HCT116 (cell line): ENCODE measurements at regions not wholly inside any gene's neighbourhood (a gene's known extent, or its start where the extent isn't known, plus 50 kb on each side); places are given as distances from the start of the nearest gene placed in this dataset.

Experiments
- ATAC-seq: fragments of 200-7000 bp; cut with Tn5 transposase; 2 replicates; pipeline ENCODE4 v1.9.1; 2020; ENCODE audit warnings: mild to moderate bottlenecking, moderate library complexity
- BruUV-seq: library from RNA; stranded (reverse); fragments of 400-500 nt; replicated peaks from 2 replicates; lab custom pipeline; 2021; lab: Mats Ljungman, UMichigan
- CTCF ChIA-PET: fragments of 300-600 bp; sonication (Branson Sonifier 250); formaldehyde crosslinking; loops from one replicate; lab custom pipeline; 2021; ENCODE audit warnings: antibody characterized with exemption; lab: Charles Lee
- POLR2A ChIA-PET: fragments of 300-600, 350-600 bp; sonication (Branson Sonifier 250); formaldehyde crosslinking; loops from one replicate; lab custom pipeline; 2021; ENCODE audit warnings: antibody characterized with exemption; lab: Charles Lee
- RAD21 ChIA-PET, 2 experiments: fragments of 300-600 bp; sonication (Branson Sonifier 250); formaldehyde crosslinking; loops; one replicate each; lab custom pipeline; 2023; ENCODE audit warnings: low total read pairs in 2 of 2; ENCODE audit not compliant: uncharacterized antibody in 2 of 2, unreplicated experiment in 2 of 2, low non-redundant PET in 1 of 2; lab: Charles Lee
- DNase-seq: peaks from one replicate; pipeline ENCODE4 v3.0.0-alpha.2; 2010; ENCODE audit warnings: low read depth, low spot score
- H2AFZ ChIP-seq: fragments of 200-600 bp; shearing (Covaris generic), sonication (generic); 2 replicates; pipeline ENCODE4 v1.6.1; 2017; ENCODE audit warnings: low read depth, mixed run types, mixed read lengths, antibody characterized with exemption, low read length; ENCODE audit not compliant: poor library complexity, severe bottlenecking
- H3K27ac ChIP-seq: 2 replicates; pipeline ENCODE4 v1.5.1; 2012; ENCODE audit warnings: low read depth, low read length
- H3K27me3 ChIP-seq: fragments of 200-600 bp; sonication (generic); 2 replicates; pipeline ENCODE4 v1.6.1; 2016; ENCODE audit warnings: mixed run types, low read length, mixed read lengths; ENCODE audit not compliant: insufficient read depth
- H3K36me3 ChIP-seq, 2 experiments: fragments of 200-500 bp in 1 of 2; fragments of 200-600 bp in 1 of 2; sonication (Bioruptor generic) in 1 of 2; sonication (generic) in 1 of 2; 2 replicates each; pipeline versions ENCODE4 v1.5.1 to v1.6.1; 2014 to 2016; ENCODE audit warnings: low read length in 2 of 2, inconsistent platforms in 1 of 2, mixed read lengths in 1 of 2, mixed run types in 1 of 2; ENCODE audit not compliant: insufficient read depth in 2 of 2, control insufficient read depth in 1 of 2
- H3K4me1 ChIP-seq, 2 experiments: fragments of 200-600 bp in 1 of 2; sonication (generic) in 1 of 2; 2 replicates each; pipeline versions ENCODE4 v1.5.1 to v1.6.1; 2012 to 2017; ENCODE audit warnings: low read length in 2 of 2, inconsistent platforms in 1 of 2, mild to moderate bottlenecking in 1 of 2, mixed read lengths in 1 of 2, mixed run types in 1 of 2, moderate library complexity in 1 of 2; ENCODE audit not compliant: insufficient read depth in 2 of 2, control insufficient read depth in 1 of 2
- H3K4me2 ChIP-seq: fragments of 200-600 bp; sonication (generic); 2 replicates; pipeline ENCODE4 v1.6.1; 2017; ENCODE audit warnings: mixed run types, low read length, mixed read lengths
- H3K4me3 ChIP-seq, 2 experiments: fragments of 200-600 bp in 1 of 2; sonication (generic) in 1 of 2; replicated peaks in 1 of 2; 2 replicates each; pipeline ENCODE4 v1.5.1; 2011 to 2016; ENCODE audit warnings: low read length in 2 of 2, control low read depth in 1 of 2, low read depth in 1 of 2, mild to moderate bottlenecking in 1 of 2, mixed read lengths in 1 of 2, mixed run types in 1 of 2
- H3K79me2 ChIP-seq: fragments of 200-600 bp; sonication (generic); 2 replicates; pipeline ENCODE4 v1.6.1; 2017; ENCODE audit warnings: mild to moderate bottlenecking, mixed run types, low read length, moderate library complexity, mixed read lengths; ENCODE audit not compliant: insufficient read depth
- H3K9ac ChIP-seq: fragments of 200-600 bp; sonication (generic); 2 replicates; pipeline ENCODE4 v1.6.1; 2016; ENCODE audit warnings: low read length, mixed read lengths
- H3K9me2 ChIP-seq: fragments of 200-600 bp; sonication (generic), shearing (Covaris generic); 2 replicates; pipeline ENCODE4 v1.6.1; 2017; ENCODE audit warnings: mixed run types, mild to moderate bottlenecking, moderate library complexity; ENCODE audit not compliant: insufficient read depth
- H3K9me3 ChIP-seq, 2 experiments: fragments of 200-500 bp in 1 of 2; fragments of 200-600 bp in 1 of 2; sonication (Bioruptor generic) in 1 of 2; sonication (generic) in 1 of 2; 2 replicates each; pipeline ENCODE4 v1.6.1; 2014 to 2017; ENCODE audit warnings: low read length in 2 of 2, mixed read lengths in 2 of 2, inconsistent platforms in 1 of 2, low read depth in 1 of 2, mild to moderate bottlenecking in 1 of 2, mixed run types in 1 of 2, moderate library complexity in 1 of 2; ENCODE audit not compliant: control insufficient read depth in 1 of 2, insufficient read depth in 1 of 2
- H4K20me1 ChIP-seq: fragments of 200-600 bp; sonication (generic), shearing (Covaris generic); 2 replicates; pipeline ENCODE4 v1.6.1; 2017; ENCODE audit warnings: mixed run types, mild to moderate bottlenecking, moderate library complexity; ENCODE audit not compliant: insufficient read depth
- CBX3 ChIP-seq: IDR thresholded peaks from 2 replicates; pipeline ENCODE4 v1.6.1; 2012; ENCODE audit warnings: low read depth
- CEBPB ChIP-seq: IDR thresholded peaks from 2 replicates; pipeline ENCODE4 v1.6.1; 2012; ENCODE audit warnings: low read depth
- EGR1 ChIP-seq: IDR thresholded peaks from 2 replicates; pipeline ENCODE4 v1.6.1; 2012; ENCODE audit warnings: low read depth
- ELF1 ChIP-seq: IDR thresholded peaks from 2 replicates; pipeline ENCODE4 v1.6.1; 2012; ENCODE audit warnings: low read depth, borderline replicate concordance
- RAD21 ChIP-seq: IDR thresholded peaks from 2 replicates; pipeline ENCODE4 v1.6.1; 2012; ENCODE audit warnings: low read depth, mild to moderate bottlenecking
- REST ChIP-seq: IDR thresholded peaks from 2 replicates; pipeline ENCODE4 v1.6.1; 2012; ENCODE audit warnings: low read depth
- ZBTB33 ChIP-seq: IDR thresholded peaks from 2 replicates; pipeline ENCODE4 v1.6.1; 2011; ENCODE audit warnings: mild to moderate bottlenecking, low read length, moderate library complexity; ENCODE audit not compliant: insufficient replicate concordance; ENCODE audit errors: extremely low read depth
- ZNF274 ChIP-seq: fragments of 200-500 bp; sonication (Bioruptor generic); IDR thresholded peaks from 2 replicates; pipeline ENCODE4 v1.6.1; 2014; ENCODE audit warnings: mild to moderate bottlenecking, low read depth, low read length, inconsistent platforms
- intact Hi-C: fragments of 100-400 bp; cut with micrococcal nuclease; formaldehyde crosslinking; loops from 2 replicates; pipeline ENCODE4 v1.10.0; 2022

- ChIA-PET POLR2A (no interaction called here), RAD21 (no interaction called here), CTCF (no interaction called here)
- intact Hi-C loops = no loop called here
- Histone ChIP-seq H3K36me3 (no peaks in the 10 kb centered on the region), H3K4me1 (no peaks in the 10 kb centered on the region), H3K79me2 (no peaks in the 10 kb centered on the region), H3K4me3 (no peak overlapping the region), H3K9me3 (no peaks in the 10 kb centered on the region; a peak in 1 of 4 replicates), H3K9me2 (no peaks in the 10 kb centered on the region), H2AFZ (no peak overlapping the region), H3K27ac (no peak overlapping the region), H3K9ac (no peak overlapping the region), H3K4me2 (no peak overlapping the region), H4K20me1 (no peaks in the 10 kb centered on the region), H3K27me3 (no peaks in the 10 kb centered on the region)
- DNase-seq = no peak
- no peak for TF ChIP-seq ELF1
- no peak for TF ChIP-seq RAD21
- no peak for TF ChIP-seq REST
- no peak for TF ChIP-seq CEBPB
- TF ChIP-seq EGR1 = no peak
- TF ChIP-seq ZBTB33 = no peak
- TF ChIP-seq ZNF274 = no peak
- TF ChIP-seq CBX3 = no peak
- BruUV-seq = no TSS peak
- no peak for ATAC-seq
Observed at GRCh38 chr3:36197151-36197550, 183.2 kb upstream of the STAC start.
